ENCODE measurements at regions not wholly inside any gene's neighbourhood (a gene's known extent, or its start where the extent isn't known, plus 50 kb on each side); places are given as distances from the start of the nearest gene placed in this dataset.

- intact Hi-C loops (cut with micrococcal nuclease): no loop called here
- no peak overlapping the region for H3K27ac ChIP-seq (ENCODE audit: low read length in 2 of 2)
- WGBS (ENCODE audit: insufficient coverage): no CpG with 5 or more reads among the region's 3 CpGs
- H3K4me3 ChIP-seq (ENCODE audit: control extremely low read depth in 1 of 5, extremely low read depth in 1 of 5, insufficient read depth in 1 of 5, low read depth in 2 of 5, low read length in 4 of 5): no peak overlapping the region
- no peak overlapping the region for H3K9ac ChIP-seq (ENCODE audit: low read length)
- H4K20me1 ChIP-seq (ENCODE audit: control insufficient read depth, insufficient read depth, low read length, poor library complexity, severe bottlenecking): no peaks in the 10 kb centered on the region
- POLR2A ChIA-PET: no interaction called here
- no peak overlapping the region for H3K27ac Mint-ChIP-seq
- ATAC-seq (ENCODE audit: low read depth) (no peak), DNase-seq (no peak)
- TF ChIP-seq EZH2 (IDR thresholded peaks at IDR 0.05; ENCODE audit: borderline replicate concordance, insufficient read depth, low read depth, low read length, poor library complexity, severe bottlenecking): no peak
- TF ChIP-seq CTCF (IDR thresholded peaks at IDR 0.05): no peak
- peaks cover 4% of the 10 kb centered on the region for H3K9me3 Mint-ChIP-seq (ENCODE audit: insufficient read depth)
- no peaks in the 10 kb centered on the region for H3K79me2 ChIP-seq (ENCODE audit: control insufficient read depth, insufficient read depth, low read length)
- H3K9me3 ChIP-seq (ENCODE audit: control extremely low read depth in 1 of 3, control insufficient read depth in 2 of 3, insufficient read depth in 1 of 3, low read length in 2 of 3): no peaks in the 10 kb centered on the region
- H3K4me2 ChIP-seq (replicated peaks; ENCODE audit: low read depth, low read length, poor library complexity, severe bottlenecking): no peak overlapping the region
- no peaks in the 10 kb centered on the region for H3K36me3 ChIP-seq (replicated peaks in 1 of 2; ENCODE audit: control extremely low read depth in 1 of 2, control insufficient read depth in 1 of 2, extremely low read depth in 1 of 2, insufficient read depth in 2 of 2, low read length in 1 of 2)
- H2AFZ ChIP-seq (ENCODE audit: insufficient read depth, low read depth, low read length, poor library complexity, severe bottlenecking): no peak overlapping the region
- no peak overlapping the region for H3K4me3 Mint-ChIP-seq
- H3K4me1 Mint-ChIP-seq: no peaks in the 10 kb centered on the region
- CTCF ChIA-PET: no interaction called here
- no peaks in the 10 kb centered on the region for H3K4me1 ChIP-seq (ENCODE audit: control insufficient read depth in 2 of 2, insufficient read depth in 2 of 2, low read length in 2 of 2)
- H3K27me3 ChIP-seq (replicated peaks in 1 of 4; ENCODE audit: control extremely low read depth in 1 of 4, control insufficient read depth in 3 of 4, insufficient read depth in 4 of 4, low read length in 3 of 4): no peaks in the 10 kb centered on the region
- H3K27me3 Mint-ChIP-seq: no peaks in the 10 kb centered on the region
Observed at GRCh38 chr5:105331558-105331957, 1769.0 kb upstream of the NUDT12 start.

GRCh38 chr5:105330185-105330584 lies 1767.6 kb upstream of the NUDT12 start:
- ATAC-seq (ENCODE audit: low read depth) (no peak), DNase-seq (no peak)
- Mint-ChIP-seq H3K4me3 (no peak overlapping the region), H3K4me1 (no peaks in the 10 kb centered on the region), H3K27me3 (no peaks in the 10 kb centered on the region), H3K27ac (no peak overlapping the region), H3K9me3 (ENCODE audit: insufficient read depth) (peaks cover 4% of the 10 kb centered on the region)
- no peak overlapping the region for H3K9ac ChIP-seq (ENCODE audit: low read length)
- POLR2A ChIA-PET: no interaction called here
- no peak overlapping the region for H3K27ac ChIP-seq (ENCODE audit: low read length in 2 of 2)
- H3K27me3 ChIP-seq (replicated peaks in 1 of 4; ENCODE audit: control extremely low read depth in 1 of 4, control insufficient read depth in 3 of 4, insufficient read depth in 4 of 4, low read length in 3 of 4): no peaks in the 10 kb centered on the region
- no peaks in the 10 kb centered on the region for H3K36me3 ChIP-seq (replicated peaks in 1 of 2; ENCODE audit: control extremely low read depth in 1 of 2, control insufficient read depth in 1 of 2, extremely low read depth in 1 of 2, insufficient read depth in 2 of 2, low read length in 1 of 2)
- no peaks in the 10 kb centered on the region for H3K79me2 ChIP-seq (ENCODE audit: control insufficient read depth, insufficient read depth, low read length)
- TF ChIP-seq CTCF (IDR thresholded peaks at IDR 0.05): no peak
- no peak for TF ChIP-seq EZH2 (IDR thresholded peaks at IDR 0.05; ENCODE audit: borderline replicate concordance, insufficient read depth, low read depth, low read length, poor library complexity, severe bottlenecking)
- no peaks in the 10 kb centered on the region for H3K9me3 ChIP-seq (ENCODE audit: control extremely low read depth in 1 of 3, control insufficient read depth in 2 of 3, insufficient read depth in 1 of 3, low read length in 2 of 3)
- H4K20me1 ChIP-seq (ENCODE audit: control insufficient read depth, insufficient read depth, low read length, poor library complexity, severe bottlenecking): no peaks in the 10 kb centered on the region
- H3K4me3 ChIP-seq (ENCODE audit: control extremely low read depth in 1 of 5, extremely low read depth in 1 of 5, insufficient read depth in 1 of 5, low read depth in 2 of 5, low read length in 4 of 5): no peak overlapping the region
- H3K4me2 ChIP-seq (replicated peaks; ENCODE audit: low read depth, low read length, poor library complexity, severe bottlenecking): no peak overlapping the region
- intact Hi-C loops (cut with micrococcal nuclease): no loop called here
- WGBS (ENCODE audit: insufficient coverage): no CpG with 5 or more reads among the region's 1 CpG
- H2AFZ ChIP-seq (ENCODE audit: insufficient read depth, low read depth, low read length, poor library complexity, severe bottlenecking): no peak overlapping the region
- CTCF ChIA-PET: no interaction called here
- no peaks in the 10 kb centered on the region for H3K4me1 ChIP-seq (ENCODE audit: control insufficient read depth in 2 of 2, insufficient read depth in 2 of 2, low read length in 2 of 2)
